Stimulated activated naive CD8-positive, alpha-beta T cell treated with anti-CD3 and anti-CD28 coated beads, Interleukin-15, amount 100 ng/mL, for 72 hours (primary cell): ENCODE measurements at regions not wholly inside any gene's neighbourhood (a gene's known extent, or its start where the extent isn't known, plus 50 kb on each side); places are given as distances from the start of the nearest gene placed in this dataset.

Experiments
- ATAC-seq: fragments of 150-1000 bp; cut with Tn5 transposase; 2 replicates; pipeline ENCODE4 v1.10.0; 2021; ENCODE audit warnings: mild to moderate bottlenecking, moderate library complexity
- DNase-seq, 2 donors: peaks; one replicate each; pipeline ENCODE4 v3.0.0; 2021 to 2022
- H3K27ac Mint-ChIP-seq, 2 donors: one replicate each; pipeline ENCODE4 v1.8.0; 2022; ENCODE audit warnings: mild to moderate bottlenecking in 2 of 2, mixed read lengths in 2 of 2, moderate library complexity in 2 of 2
- H3K27me3 Mint-ChIP-seq: one replicate; pipeline ENCODE4 v1.8.0; 2022; ENCODE audit warnings: mixed read lengths
- H3K4me1 Mint-ChIP-seq: one replicate; pipeline ENCODE4 v1.8.0; 2022; ENCODE audit warnings: mild to moderate bottlenecking, mixed read lengths
- H3K4me3 Mint-ChIP-seq, 2 donors: one replicate each; pipeline ENCODE4 v1.8.0; 2022; ENCODE audit warnings: mild to moderate bottlenecking in 2 of 2, mixed read lengths in 2 of 2, moderate library complexity in 1 of 2
- H3K9me3 Mint-ChIP-seq, 2 donors: one replicate each; pipeline ENCODE4 v1.8.0; 2022; ENCODE audit warnings: mixed read lengths in 2 of 2

DNA sequence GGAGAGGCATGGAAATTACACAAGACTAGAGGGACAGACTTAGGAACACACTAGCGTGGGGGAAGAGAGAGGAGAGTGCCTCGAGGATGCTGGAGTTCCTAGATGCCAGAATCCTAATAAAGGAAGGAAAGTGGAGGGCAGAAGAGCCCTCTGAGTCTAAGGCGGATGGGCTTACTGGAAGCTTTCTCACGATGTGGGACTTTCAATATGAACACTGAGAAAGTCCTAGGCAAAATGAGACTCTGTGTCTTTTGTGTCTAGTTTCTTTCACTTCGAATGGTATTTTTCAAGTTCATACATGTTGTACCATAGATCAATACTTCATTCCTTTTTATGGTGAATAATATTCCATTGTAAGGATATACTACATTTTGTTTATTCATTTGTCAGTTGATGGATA is 239.4 kb downstream of the NSG2 start:
- no peak overlapping the region for H3K27ac Mint-ChIP-seq
- no peak overlapping the region for H3K4me3 Mint-ChIP-seq
- peaks cover 29% of the 10 kb centered on the region for H3K27me3 Mint-ChIP-seq
- H3K4me1 Mint-ChIP-seq = no peaks in the 10 kb centered on the region
- DNase-seq = no peak
- ATAC-seq = no peak
- H3K9me3 Mint-ChIP-seq = peaks cover 0 to 5% of the 10 kb centered on the region in 2 donors

DNA sequence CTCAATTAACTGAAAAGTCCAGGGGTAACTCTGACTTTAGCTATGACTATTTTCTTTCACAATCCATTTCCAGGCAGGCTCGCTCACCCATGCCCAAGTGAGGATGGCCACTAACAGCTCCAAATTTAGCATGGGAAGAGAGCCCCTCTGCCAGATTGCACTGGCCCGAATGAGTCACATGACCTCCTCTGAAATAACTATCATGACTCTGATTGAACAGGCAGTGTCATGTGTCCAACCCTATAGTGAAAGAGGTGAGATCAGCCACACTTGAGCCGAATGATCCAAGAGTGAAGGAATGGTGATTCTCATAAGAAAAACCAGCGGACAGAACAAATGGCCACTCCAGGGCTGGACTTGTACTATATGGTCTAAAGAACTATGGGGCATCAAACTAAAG is 242.3 kb downstream of the NSG2 start:
- DNase-seq = no peak
- no peak overlapping the region for H3K4me3 Mint-ChIP-seq
- no peak overlapping the region for H3K27ac Mint-ChIP-seq
- H3K4me1 Mint-ChIP-seq = no peaks in the 10 kb centered on the region
- H3K9me3 Mint-ChIP-seq = peaks cover 9 to 15% of the 10 kb centered on the region in 2 donors
- H3K27me3 Mint-ChIP-seq = peaks cover 33% of the 10 kb centered on the region
- no peak for ATAC-seq

DNA sequence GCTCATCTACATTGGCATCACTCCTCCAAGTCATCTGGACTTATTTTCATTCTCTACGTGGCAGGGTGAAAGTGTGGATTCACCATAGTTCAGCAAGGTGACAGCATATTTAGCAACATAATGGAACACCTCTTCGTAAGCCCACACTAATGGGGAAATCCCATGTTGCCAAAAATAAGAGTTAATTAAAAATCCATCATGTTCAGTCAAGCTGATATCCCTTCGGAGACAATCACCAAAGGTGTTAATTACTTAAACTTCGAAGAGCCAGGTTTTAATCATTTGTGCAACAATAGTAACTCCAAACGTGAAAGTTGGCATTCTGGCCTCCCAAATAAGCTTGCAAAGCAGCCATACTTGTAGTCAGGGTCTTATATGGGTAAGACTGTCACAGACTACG is 242.9 kb downstream of the NSG2 start:
- Mint-ChIP-seq H3K4me3 (no peak overlapping the region), H3K4me1 (no peaks in the 10 kb centered on the region), H3K27me3 (peaks cover 33% of the 10 kb centered on the region), H3K9me3 (peaks cover 10 to 21% of the 10 kb centered on the region in 2 donors), H3K27ac (no peak overlapping the region)
- ATAC-seq = no peak
- DNase-seq = no peak

DNA sequence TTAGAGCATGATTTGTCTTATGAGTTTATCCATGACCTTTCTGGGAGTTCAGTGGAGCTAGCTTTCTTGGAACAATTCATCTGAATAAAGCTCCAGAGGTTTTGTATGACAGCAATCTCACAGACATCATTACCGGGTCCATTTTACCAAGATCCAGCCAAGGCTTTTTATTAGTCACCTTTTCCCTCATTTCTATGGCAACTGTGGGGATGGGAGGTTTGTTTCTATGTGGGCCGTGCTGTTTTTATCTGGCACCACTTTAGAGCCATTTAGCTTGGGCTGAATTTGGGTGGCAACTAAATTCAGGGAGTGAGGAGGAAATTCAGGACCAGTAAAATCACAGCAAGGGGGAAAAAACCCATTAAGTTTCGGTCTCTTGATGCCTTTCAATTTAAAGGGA is 245.7 kb downstream of the NSG2 start:
- no peaks in the 10 kb centered on the region for H3K4me1 Mint-ChIP-seq
- ATAC-seq (no peak), DNase-seq (no peak)
- H3K27ac Mint-ChIP-seq = no peak overlapping the region
- peaks cover 10 to 29% of the 10 kb centered on the region in 2 donors for H3K9me3 Mint-ChIP-seq
- H3K4me3 Mint-ChIP-seq = no peak overlapping the region
- H3K27me3 Mint-ChIP-seq = peaks cover 23% of the 10 kb centered on the region

DNA sequence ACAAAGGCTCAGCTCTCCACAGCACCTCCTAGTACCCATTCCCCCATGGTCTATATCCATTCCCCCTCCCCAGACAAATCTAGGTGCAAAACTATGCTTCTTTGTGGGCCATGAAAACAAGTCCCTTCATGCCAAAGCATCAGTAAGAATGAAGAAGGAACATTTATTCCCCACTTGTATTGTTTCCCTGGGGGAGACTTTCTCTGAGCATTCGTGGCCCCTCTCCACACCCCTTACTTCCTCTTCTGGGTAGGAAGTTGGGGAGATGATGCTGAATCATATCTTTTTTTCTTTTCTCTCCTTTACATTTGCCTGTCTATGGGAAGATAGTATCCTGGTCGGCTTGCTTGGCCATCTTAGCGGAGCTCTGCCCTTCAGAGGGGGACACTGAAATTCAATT is 246.8 kb downstream of the NSG2 start:
- ATAC-seq (no peak), DNase-seq (no peak)
- peaks cover 23% of the 10 kb centered on the region for H3K27me3 Mint-ChIP-seq
- no peaks in the 10 kb centered on the region for H3K4me1 Mint-ChIP-seq
- peaks cover 10 to 29% of the 10 kb centered on the region in 2 donors for H3K9me3 Mint-ChIP-seq
- H3K27ac Mint-ChIP-seq = no peak overlapping the region
- no peak overlapping the region for H3K4me3 Mint-ChIP-seq

DNA sequence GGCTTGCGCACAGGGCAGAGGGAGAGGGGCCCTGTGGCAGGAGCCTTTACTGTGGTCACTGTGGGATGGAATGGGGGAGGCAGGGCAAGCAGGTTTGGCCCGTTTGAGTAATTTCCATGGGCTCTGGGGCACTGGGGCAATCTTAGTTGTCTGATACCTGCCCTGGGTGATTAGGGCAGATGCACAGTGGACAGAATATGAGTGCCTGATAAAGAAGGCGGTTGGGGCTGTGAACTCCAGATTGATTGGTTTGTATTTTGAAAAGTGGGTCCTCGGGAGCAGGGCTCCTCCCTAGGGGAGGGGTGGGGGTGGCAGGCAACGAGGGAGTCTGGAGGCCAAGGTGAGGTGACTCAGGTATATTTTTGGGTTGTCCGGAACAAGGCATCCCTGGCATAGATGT is 247.5 kb downstream of the NSG2 start:
- Mint-ChIP-seq H3K27me3 (peaks cover 23% of the 10 kb centered on the region), H3K9me3 (peaks cover 10 to 29% of the 10 kb centered on the region in 2 donors), H3K4me1 (no peaks in the 10 kb centered on the region), H3K4me3 (no peak overlapping the region), H3K27ac (no peak overlapping the region)
- DNase-seq (no peak), ATAC-seq (no peak)

DNA sequence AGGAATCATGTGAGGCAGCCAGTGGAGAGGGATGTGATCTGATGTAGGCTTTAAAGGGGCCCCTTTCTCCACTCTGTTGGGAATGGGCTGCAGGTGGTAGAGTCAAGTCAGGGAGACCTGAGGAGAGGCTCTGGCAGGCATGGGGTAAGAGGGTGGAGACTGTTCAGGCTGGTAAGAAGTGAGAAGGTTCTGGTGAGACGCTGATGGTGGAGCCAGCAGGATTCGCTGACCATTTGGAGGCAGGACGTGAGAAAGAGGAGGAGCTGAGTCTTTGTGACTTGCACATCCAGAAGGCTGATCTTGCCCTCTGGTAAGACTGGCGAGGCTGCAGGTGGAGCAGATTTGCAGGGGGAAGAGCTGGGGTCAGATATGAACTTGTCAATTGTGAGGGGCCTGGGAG is 248.0 kb downstream of the NSG2 start:
- Mint-ChIP-seq H3K9me3 (peaks cover 12 to 29% of the 10 kb centered on the region in 2 donors), H3K4me3 (no peak overlapping the region), H3K4me1 (no peaks in the 10 kb centered on the region), H3K27ac (no peak overlapping the region), H3K27me3 (peaks cover 23% of the 10 kb centered on the region)
- ATAC-seq (no peak), DNase-seq (no peak)

DNA sequence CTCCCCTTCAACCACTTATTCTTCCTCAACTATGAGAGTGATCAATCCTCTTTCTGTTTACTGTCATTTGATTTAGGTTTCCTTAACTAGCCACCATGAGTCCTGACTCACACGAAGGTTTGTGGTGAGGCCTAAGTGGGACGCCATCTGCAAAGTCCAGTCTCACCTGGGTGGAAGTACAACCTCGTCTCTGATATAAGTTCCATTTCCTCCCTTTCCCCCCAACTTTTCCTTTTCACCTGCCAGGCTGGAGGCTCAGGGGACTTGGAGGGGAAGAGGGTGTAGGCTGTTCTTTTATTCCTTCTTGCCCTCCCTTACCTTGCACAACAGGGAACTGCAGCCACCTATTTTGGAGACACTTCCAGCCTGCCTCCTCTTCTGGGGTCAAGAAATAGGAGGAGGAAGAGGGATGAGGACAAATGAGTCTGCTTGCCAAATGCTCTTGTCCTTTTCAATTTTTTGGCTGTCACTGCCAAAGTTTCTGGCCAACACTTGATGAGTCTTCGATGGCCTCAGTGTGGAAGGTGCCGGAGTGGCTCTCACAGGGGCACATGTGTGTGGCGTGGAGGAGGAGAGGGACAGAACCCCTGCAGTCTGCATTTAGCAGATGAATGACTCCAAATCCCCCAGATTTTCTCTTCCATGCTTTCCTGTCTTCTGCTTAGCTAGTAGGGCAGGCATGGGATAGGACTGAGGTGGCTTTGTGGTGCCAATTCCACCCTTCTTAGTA is 249.6 kb downstream of the NSG2 start:
- no peak overlapping the region for H3K4me3 Mint-ChIP-seq
- no peak overlapping the region for H3K27ac Mint-ChIP-seq
- ATAC-seq (no peak), DNase-seq (no peak)
- H3K4me1 Mint-ChIP-seq = no peaks in the 10 kb centered on the region
- peaks cover 28% of the 10 kb centered on the region for H3K27me3 Mint-ChIP-seq
- peaks cover 18 to 29% of the 10 kb centered on the region in 2 donors for H3K9me3 Mint-ChIP-seq

DNA sequence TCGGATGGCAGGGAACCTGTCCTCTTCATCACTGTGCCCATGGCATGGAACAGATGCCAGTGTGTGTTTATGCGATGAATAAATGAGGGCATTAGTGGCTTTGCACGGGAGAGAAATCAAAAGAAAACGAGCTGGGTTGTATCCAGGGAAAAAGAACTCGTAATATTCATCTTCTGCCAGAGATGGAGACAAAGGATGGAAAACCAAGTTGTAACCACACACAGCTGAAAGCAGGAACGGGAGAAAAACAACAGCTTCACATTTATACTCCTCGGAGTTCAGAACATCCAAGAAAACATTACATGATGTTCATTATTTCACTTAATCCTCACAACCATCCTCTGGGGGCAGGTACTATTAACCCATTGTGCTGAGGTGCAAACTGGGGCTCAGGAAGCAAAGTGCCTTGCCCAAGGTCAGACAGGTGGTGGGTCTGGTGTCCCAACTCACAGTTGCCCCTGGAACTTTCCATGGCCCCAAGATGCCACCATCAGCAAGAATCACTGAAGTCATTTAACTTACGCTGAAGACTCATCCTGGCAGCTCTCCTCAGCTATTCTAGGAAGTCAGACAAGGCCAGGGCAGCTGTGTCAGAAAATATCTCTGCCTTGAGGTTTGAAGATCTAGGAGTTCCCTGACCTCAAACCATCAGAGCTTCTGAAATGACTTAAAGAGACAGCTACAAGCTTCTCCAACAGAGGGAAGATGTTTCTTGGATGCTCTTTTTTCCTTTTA is 250.4 kb downstream of the NSG2 start:
- Mint-ChIP-seq H3K4me3 (no peak overlapping the region), H3K27me3 (peaks cover 28% of the 10 kb centered on the region), H3K27ac (no peak overlapping the region), H3K9me3 (peaks cover 14 to 24% of the 10 kb centered on the region in 2 donors), H3K4me1 (no peaks in the 10 kb centered on the region)
- DNase-seq = no peak
- no peak for ATAC-seq

DNA sequence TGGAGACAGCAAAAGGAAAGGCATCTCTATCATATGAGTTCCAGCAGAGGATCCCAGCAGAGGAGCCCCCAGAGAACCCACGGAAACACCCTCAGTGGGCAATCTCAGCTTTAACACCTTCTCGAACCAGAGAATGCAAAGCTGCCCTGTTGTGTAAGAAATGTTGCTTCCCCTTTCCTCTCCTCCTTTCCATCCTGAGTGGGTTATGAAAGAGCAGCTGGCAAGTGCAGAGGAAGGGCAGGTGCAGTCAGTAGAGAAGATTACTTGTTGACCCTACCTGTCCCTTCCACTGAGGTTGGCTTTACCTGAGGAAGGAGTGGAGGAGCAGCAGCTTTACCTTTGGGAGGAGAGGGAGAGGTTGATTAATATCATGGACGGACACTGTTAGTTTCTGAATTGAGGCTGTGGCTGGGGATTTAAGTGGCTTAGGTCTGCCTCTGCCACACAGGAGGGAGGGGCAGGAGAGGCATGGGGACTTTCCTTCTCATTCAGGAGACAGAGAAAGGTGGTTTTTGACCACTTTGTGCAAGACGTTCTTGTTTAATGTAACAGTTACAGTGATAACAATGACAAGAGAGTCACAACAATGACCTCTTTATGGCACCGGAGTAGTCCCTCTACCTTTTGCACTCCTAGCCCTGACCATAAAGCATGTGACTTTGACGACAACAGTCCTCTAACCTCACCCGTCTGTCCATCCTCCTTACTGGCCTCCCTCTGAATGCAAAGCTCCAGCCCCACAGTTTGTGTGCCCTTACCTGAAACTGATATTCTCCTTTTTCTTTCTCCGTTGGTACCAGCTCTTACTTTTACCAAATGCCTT is 254.8 kb downstream of the NSG2 start:
- Mint-ChIP-seq H3K27ac (no peak overlapping the region), H3K9me3 (peaks cover 0 to 8% of the 10 kb centered on the region in 2 donors), H3K4me1 (no peaks in the 10 kb centered on the region), H3K4me3 (no peak overlapping the region), H3K27me3 (peaks cover 26% of the 10 kb centered on the region)
- DNase-seq (no peak), ATAC-seq (no peak)

DNA sequence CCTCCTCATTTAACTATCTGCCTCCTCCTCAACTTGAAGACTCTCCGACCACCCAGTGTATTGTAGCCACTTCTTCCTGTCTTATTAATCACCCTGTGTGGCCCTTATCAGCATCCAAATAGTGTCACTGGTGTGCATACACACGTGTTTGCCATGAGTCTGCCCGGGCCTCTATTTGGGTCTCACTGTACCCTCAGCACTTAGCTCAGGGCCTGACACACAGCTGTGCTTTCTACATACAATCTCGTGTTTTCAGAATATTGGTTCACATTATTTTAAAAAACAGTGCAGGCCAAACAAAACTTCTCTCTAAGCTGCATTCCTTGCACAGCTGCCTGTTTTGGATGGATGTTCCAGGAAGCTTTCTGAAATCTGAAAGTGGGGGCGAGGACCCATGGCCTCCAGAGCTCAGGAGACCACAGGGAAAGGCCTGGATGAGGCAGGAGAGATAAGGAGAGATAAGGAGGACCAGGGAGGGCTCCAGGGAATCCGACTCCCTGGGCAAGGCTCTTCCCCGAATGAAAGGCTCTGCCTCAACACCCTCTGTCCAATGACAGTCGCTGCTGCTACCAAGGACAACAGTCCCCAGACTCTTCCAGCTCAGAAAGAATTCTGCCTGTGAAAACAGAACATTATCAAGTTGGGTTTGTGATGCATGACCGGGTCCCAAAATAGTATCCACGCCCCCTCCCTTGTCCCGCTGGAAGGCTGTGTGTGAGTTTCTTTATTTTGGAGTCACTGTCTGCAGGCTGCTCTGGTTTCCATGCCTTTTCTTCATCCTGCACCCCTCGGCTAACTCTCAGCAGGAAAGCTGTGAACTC is 255.6 kb downstream of the NSG2 start:
- no peaks in the 10 kb centered on the region for H3K4me1 Mint-ChIP-seq
- H3K27me3 Mint-ChIP-seq = peaks cover 34% of the 10 kb centered on the region
- no peak for ATAC-seq
- no peak overlapping the region for H3K4me3 Mint-ChIP-seq
- no peak for DNase-seq
- no peak overlapping the region for H3K27ac Mint-ChIP-seq
- peaks cover 0 to 8% of the 10 kb centered on the region in 2 donors for H3K9me3 Mint-ChIP-seq

DNA sequence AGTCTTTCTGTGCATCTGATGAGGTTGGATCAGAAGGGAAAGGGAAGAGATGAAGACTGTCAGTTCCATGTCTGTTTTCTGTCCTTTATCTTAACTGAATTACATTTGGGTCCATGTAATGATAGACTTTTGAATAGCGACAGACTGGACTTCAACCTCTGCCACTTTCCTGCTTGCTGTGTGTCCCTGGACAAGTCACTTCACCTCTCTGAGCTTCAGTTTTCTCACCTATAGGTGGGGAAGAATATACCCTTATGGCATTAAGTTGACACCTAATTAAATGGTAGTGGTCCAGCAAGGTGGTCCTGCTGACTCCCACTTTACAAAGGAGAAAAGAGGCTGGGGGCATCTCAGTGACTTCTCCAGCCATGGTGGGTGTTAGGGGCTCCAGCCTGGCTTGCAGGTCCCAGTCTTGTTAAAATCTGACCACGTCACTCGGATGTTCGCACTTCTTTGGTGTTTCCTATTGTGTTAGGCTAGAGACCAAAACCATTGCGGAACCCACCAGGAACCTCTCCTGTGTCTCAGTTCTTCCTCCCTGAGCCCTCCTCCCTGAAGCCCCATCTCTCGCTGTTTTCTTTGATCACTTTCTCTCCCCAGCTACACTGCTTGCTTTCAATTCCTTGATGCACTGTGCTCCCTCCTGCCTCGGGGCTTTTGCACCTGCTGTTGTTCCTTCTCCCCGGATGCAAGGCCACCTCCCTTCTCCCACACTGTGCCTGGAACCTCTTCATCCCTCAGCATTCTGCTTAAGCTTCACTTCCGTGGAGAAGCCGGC is 256.5 kb downstream of the NSG2 start:
- H3K27ac Mint-ChIP-seq = peak overlapping the region in 1 of 2 donors; percentile 57
- DNase-seq (no peak), ATAC-seq (no peak)
- H3K9me3 Mint-ChIP-seq = peaks cover 0 to 8% of the 10 kb centered on the region in 2 donors
- peaks cover 39% of the 10 kb centered on the region for H3K27me3 Mint-ChIP-seq
- no peak overlapping the region for H3K4me3 Mint-ChIP-seq
- no peaks in the 10 kb centered on the region for H3K4me1 Mint-ChIP-seq

DNA sequence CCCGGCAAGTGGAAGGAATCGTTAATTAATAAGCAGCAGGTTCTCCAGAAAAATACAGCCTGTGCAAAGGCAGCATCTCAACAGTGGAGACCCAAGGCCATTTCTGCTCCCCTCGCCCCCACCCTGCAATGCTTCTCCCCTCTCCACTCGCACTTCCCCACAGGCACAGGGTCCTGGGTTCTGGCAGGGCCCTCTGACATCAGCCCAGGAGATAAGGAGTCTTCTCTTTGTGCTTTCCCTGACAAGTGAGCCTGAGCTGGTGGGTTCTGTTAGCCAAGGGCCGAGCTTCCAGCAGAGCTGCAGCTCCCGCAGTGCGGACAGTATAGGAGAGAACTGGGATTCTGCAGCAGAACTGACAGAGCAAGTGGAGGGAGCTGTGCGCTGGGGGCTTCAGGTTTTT is 257.5 kb downstream of the NSG2 start:
- peaks cover 39% of the 10 kb centered on the region for H3K27me3 Mint-ChIP-seq
- DNase-seq (no peak), ATAC-seq (no peak)
- no peak overlapping the region for H3K27ac Mint-ChIP-seq
- H3K4me3 Mint-ChIP-seq = no peak overlapping the region
- H3K9me3 Mint-ChIP-seq = peaks cover 0 to 8% of the 10 kb centered on the region in 2 donors
- H3K4me1 Mint-ChIP-seq = no peaks in the 10 kb centered on the region

DNA sequence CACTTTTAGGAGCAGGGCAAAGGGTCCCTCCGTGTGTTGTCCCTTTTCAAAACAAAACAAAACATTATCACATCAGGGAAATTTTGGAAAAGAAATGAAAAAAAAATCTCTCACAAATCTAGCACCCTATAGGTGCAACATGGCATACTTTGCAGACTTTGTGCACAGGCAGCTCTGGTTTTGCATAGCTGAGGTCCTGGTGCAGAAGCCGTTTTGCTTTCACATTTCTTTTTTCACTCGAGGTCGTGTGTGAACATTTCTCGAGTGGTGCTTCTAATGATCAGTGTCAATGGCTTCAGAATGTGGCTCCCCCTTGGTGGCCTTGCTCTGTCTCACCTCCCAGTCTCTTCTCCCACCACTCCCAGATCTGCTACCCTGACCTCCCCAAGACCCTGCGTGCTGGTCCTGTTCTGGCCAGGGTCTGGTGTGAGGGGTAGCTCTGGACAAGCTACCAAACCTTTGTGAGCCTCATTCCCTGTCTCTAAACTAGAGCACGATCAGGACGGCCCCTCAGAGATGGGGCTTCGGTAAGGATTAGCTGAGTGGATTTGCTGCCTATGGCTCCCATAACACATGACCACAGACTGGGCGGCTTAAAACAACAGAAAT is 258.0 kb downstream of the NSG2 start:
- Mint-ChIP-seq H3K4me1 (no peaks in the 10 kb centered on the region), H3K9me3 (peaks cover 0 to 6% of the 10 kb centered on the region in 2 donors), H3K27me3 (peaks cover 39% of the 10 kb centered on the region), H3K27ac (no peak overlapping the region), H3K4me3 (no peak overlapping the region)
- DNase-seq (no peak), ATAC-seq (no peak)
